ENCODE measurements at regions not wholly inside any gene's neighbourhood (a gene's known extent, or its start where the extent isn't known, plus 50 kb on each side); places are given as distances from the start of the nearest gene placed in this dataset.

- H3K4me1 Mint-ChIP-seq = peaks cover 22% of the 10 kb centered on the region
- peak overlapping the region; percentile 78 for H3K4me3 Mint-ChIP-seq
- peaks cover 46% of the 10 kb centered on the region for H3K27me3 Mint-ChIP-seq (ENCODE audit: low read depth)
- TF ChIP-seq CTCF (IDR thresholded peaks at IDR 0.05; ENCODE audit: unreplicated experiment) = peak; percentile 23
- no peak overlapping the region for H3K27ac Mint-ChIP-seq
- H3K36me3 Mint-ChIP-seq = no peaks in the 10 kb centered on the region
- peak; percentile 47 to 65 for DNase-seq (ENCODE audit: low spot score in 2 of 2, unreplicated experiment in 2 of 2)
- H3K9me3 Mint-ChIP-seq = no peaks in the 10 kb centered on the region
Measured at GRCh38 chr7:22549667-22550513, 49.9 kb upstream of the STEAP1B start.
